ENCODE measurements at regions not wholly inside any gene's neighbourhood (a gene's known extent, or its start where the extent isn't known, plus 50 kb on each side); places are given as distances from the start of the nearest gene placed in this dataset.

DNA sequence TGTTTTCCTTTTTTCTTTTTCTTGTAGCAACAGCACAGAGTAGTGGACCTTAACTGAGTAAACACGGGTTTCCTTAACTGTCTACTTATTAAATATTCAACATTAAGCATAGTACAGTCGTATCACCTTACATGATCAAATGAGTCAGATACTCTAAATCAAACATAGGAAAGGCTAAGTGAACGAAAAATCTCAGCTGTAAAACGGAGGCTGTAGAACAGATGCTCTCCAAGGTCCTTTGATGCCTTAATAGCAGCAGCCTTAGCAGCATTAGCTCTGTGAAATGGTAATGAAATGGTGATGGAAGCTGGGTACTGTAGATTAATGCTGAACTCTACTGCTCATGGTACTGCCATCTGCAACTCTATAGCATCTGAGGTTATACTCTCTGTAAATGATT lies 1433.3 kb upstream of the C9orf72 start:
- Histone ChIP-seq H3K36me3 (ENCODE audit: control insufficient read depth in 3 of 3, insufficient read depth in 3 of 3, low read length in 3 of 3) (no peaks in the 10 kb centered on the region), H3K27ac (ENCODE audit: low read depth, low read length) (no peak overlapping the region), H3K4me3 (ENCODE audit: low read length in 3 of 3) (no peak overlapping the region), H3K27me3 (ENCODE audit: control insufficient read depth in 3 of 3, insufficient read depth in 3 of 3, low read length in 3 of 3) (no peaks in the 10 kb centered on the region), H3K9ac (ENCODE audit: low read depth in 1 of 3, low read length in 3 of 3) (no peak overlapping the region), H3K9me3 (ENCODE audit: control insufficient read depth in 3 of 3, low read length in 3 of 3) (no peaks in the 10 kb centered on the region), H3K4me1 (ENCODE audit: control insufficient read depth in 3 of 3, insufficient read depth in 3 of 3, low read length in 3 of 3) (no peaks in the 10 kb centered on the region)

DNA sequence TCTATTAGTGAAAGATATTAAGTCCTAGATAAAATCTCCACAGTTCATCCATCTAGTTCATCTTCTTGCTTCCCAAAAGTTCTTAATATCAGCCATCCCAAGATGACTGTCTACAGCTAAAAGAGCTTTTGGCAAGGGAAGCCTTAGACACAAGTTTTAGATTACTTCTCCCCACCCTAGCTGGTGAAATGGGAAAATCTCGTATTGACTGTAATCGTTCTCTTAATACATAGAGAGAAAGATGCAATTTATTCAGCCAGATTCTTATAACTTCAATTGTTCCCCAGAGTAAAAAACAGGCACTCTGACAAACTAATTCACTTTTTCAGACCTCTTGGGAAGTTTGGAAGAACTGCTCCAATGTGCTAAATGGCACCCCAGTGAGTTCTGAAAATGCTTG lies 1439.6 kb upstream of the C9orf72 start:
- Histone ChIP-seq H3K27me3 (ENCODE audit: control insufficient read depth in 3 of 3, insufficient read depth in 3 of 3, low read length in 3 of 3) (no peaks in the 10 kb centered on the region), H3K9me3 (ENCODE audit: control insufficient read depth in 3 of 3, low read length in 3 of 3) (no peaks in the 10 kb centered on the region), H3K9ac (ENCODE audit: low read depth in 1 of 3, low read length in 3 of 3) (no peak overlapping the region), H3K4me1 (ENCODE audit: control insufficient read depth in 3 of 3, insufficient read depth in 3 of 3, low read length in 3 of 3) (no peaks in the 10 kb centered on the region), H3K27ac (ENCODE audit: low read depth, low read length) (no peak overlapping the region), H3K4me3 (ENCODE audit: low read length in 3 of 3) (no peak overlapping the region), H3K36me3 (ENCODE audit: control insufficient read depth in 3 of 3, insufficient read depth in 3 of 3, low read length in 3 of 3) (no peaks in the 10 kb centered on the region)

DNA sequence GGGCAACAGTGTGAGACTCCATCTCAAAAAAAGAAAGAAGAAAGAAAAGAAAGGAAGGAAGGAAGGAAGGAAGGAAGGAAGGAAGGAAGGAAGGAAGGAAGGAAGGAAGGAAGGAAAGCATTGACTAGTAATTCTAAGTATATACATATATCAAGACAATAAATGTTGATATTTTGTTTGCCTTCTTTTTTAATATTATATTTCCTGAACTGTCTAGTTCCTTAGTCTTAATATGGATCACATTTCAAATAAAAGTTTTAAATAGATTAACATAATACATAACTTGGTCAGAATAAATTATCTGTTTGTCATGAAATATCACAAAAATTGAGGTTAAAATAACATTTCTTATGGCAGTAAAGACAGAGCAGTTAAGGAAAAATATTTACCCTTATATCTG lies 1448.4 kb upstream of the C9orf72 start:
- Histone ChIP-seq H3K9ac (ENCODE audit: low read depth in 1 of 3, low read length in 3 of 3) (no peak overlapping the region), H3K36me3 (ENCODE audit: control insufficient read depth in 3 of 3, insufficient read depth in 3 of 3, low read length in 3 of 3) (no peaks in the 10 kb centered on the region), H3K4me1 (ENCODE audit: control insufficient read depth in 3 of 3, insufficient read depth in 3 of 3, low read length in 3 of 3) (no peaks in the 10 kb centered on the region), H3K27ac (ENCODE audit: low read depth, low read length) (no peak overlapping the region), H3K27me3 (ENCODE audit: control insufficient read depth in 3 of 3, insufficient read depth in 3 of 3, low read length in 3 of 3) (no peaks in the 10 kb centered on the region), H3K4me3 (ENCODE audit: low read length in 3 of 3) (no peak overlapping the region), H3K9me3 (ENCODE audit: control insufficient read depth in 3 of 3, low read length in 3 of 3) (no peaks in the 10 kb centered on the region)

DNA sequence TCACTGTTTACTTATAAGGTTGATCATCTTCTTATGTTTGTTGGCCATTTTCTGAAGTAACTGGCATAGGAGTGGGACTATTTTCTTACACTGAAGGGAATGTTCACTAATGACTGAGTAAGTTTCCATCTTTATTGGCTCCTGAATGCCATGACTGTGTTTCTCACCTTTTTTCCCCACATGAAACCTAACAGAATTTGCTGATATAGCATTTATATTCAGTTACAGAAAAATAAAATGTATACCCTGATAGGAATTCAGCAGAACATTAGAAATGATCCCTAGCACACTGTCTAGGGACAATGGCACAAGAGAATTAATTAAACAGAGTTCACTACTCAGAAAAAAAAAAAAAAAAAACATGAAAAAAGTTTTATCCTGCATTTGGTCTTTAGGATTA lies 1465.1 kb upstream of the C9orf72 start:
- Histone ChIP-seq H3K4me3 (ENCODE audit: low read length in 3 of 3) (no peak overlapping the region), H3K4me1 (ENCODE audit: control insufficient read depth in 3 of 3, insufficient read depth in 3 of 3, low read length in 3 of 3) (no peaks in the 10 kb centered on the region), H3K36me3 (ENCODE audit: control insufficient read depth in 3 of 3, insufficient read depth in 3 of 3, low read length in 3 of 3) (no peaks in the 10 kb centered on the region), H3K9ac (ENCODE audit: low read depth in 1 of 3, low read length in 3 of 3) (no peak overlapping the region), H3K27ac (ENCODE audit: low read depth, low read length) (no peak overlapping the region), H3K27me3 (ENCODE audit: control insufficient read depth in 3 of 3, insufficient read depth in 3 of 3, low read length in 3 of 3) (no peaks in the 10 kb centered on the region), H3K9me3 (ENCODE audit: control insufficient read depth in 3 of 3, low read length in 3 of 3) (no peaks in the 10 kb centered on the region)

DNA sequence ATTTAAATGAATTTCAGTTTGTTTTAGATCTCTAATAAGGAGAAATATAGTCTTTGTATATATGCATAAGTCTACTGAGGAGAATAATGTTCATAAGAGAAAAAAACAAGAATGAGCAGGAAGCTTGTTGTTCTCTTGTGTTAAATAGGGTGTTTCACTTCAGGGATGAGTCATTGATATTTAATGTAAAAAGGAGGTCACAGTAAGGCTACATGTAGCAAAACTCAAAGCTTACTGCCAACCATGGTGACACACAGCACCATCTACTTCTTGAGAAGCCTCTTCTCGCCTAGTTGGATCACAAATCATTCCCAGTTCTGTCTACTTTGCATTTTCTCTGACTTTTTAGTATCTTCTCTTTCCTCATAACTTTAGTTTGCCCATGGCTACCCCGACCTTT lies 1466.0 kb upstream of the C9orf72 start:
- Histone ChIP-seq H3K27me3 (ENCODE audit: control insufficient read depth in 3 of 3, insufficient read depth in 3 of 3, low read length in 3 of 3) (no peaks in the 10 kb centered on the region), H3K27ac (ENCODE audit: low read depth, low read length) (no peak overlapping the region), H3K9ac (ENCODE audit: low read depth in 1 of 3, low read length in 3 of 3) (no peak overlapping the region), H3K36me3 (ENCODE audit: control insufficient read depth in 3 of 3, insufficient read depth in 3 of 3, low read length in 3 of 3) (no peaks in the 10 kb centered on the region), H3K4me1 (ENCODE audit: control insufficient read depth in 3 of 3, insufficient read depth in 3 of 3, low read length in 3 of 3) (no peaks in the 10 kb centered on the region), H3K4me3 (ENCODE audit: low read length in 3 of 3) (no peak overlapping the region), H3K9me3 (ENCODE audit: control insufficient read depth in 3 of 3, low read length in 3 of 3) (no peaks in the 10 kb centered on the region)

DNA sequence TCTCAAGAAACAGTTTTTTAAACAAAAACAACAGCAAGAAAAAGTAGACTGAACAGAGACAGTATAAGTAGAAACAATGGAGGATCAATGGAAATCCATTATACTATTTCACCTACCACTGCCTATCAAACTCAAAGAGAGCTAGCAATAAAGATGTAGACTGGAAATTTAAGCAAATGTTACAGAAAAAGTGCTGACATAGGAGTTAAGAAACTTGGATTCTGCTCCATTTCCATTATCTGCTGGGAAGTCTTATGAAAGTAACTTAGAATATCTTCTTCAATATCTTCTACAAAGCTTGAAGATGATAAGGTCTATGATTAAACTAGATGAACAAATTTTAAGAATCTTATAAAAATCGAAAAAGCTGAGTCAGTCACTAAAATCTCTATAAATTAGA lies 1469.8 kb upstream of the C9orf72 start:
- Histone ChIP-seq H3K4me3 (ENCODE audit: low read length in 3 of 3) (no peak overlapping the region), H3K9ac (ENCODE audit: low read depth in 1 of 3, low read length in 3 of 3) (no peak overlapping the region), H3K4me1 (ENCODE audit: control insufficient read depth in 3 of 3, insufficient read depth in 3 of 3, low read length in 3 of 3) (no peaks in the 10 kb centered on the region), H3K36me3 (ENCODE audit: control insufficient read depth in 3 of 3, insufficient read depth in 3 of 3, low read length in 3 of 3) (no peaks in the 10 kb centered on the region), H3K9me3 (ENCODE audit: control insufficient read depth in 3 of 3, low read length in 3 of 3) (no peaks in the 10 kb centered on the region), H3K27me3 (ENCODE audit: control insufficient read depth in 3 of 3, insufficient read depth in 3 of 3, low read length in 3 of 3) (no peaks in the 10 kb centered on the region), H3K27ac (ENCODE audit: low read depth, low read length) (no peak overlapping the region)

DNA sequence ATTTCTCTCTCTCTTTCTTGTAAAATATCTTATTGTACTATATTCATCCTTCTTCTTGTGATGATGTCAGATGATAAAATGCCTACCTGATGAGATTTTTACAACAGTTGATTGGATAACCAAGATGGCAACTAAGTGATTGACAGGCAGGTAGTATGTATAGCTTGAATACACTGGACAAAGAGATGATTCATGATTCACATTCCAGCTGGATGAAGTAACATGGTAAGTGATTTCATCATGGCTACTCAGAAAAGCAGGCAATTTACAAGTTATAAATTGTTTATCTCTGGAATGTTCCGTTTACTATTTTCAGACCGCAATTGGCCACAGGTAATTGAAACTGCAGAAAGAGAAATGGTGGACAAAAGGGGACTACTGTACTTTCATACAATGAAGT lies 1471.7 kb upstream of the C9orf72 start:
- no peak overlapping the region for H3K9ac ChIP-seq (ENCODE audit: low read depth in 1 of 3, low read length in 3 of 3)
- H3K36me3 ChIP-seq (ENCODE audit: control insufficient read depth in 3 of 3, insufficient read depth in 3 of 3, low read length in 3 of 3): no peaks in the 10 kb centered on the region
- H3K27ac ChIP-seq (ENCODE audit: low read depth, low read length): no peak overlapping the region
- H3K27me3 ChIP-seq (ENCODE audit: control insufficient read depth in 3 of 3, insufficient read depth in 3 of 3, low read length in 3 of 3): no peaks in the 10 kb centered on the region
- no peaks in the 10 kb centered on the region for H3K9me3 ChIP-seq (ENCODE audit: control insufficient read depth in 3 of 3, low read length in 3 of 3)
- no peaks in the 10 kb centered on the region for H3K4me1 ChIP-seq (ENCODE audit: control insufficient read depth in 3 of 3, insufficient read depth in 3 of 3, low read length in 3 of 3)
- no peak overlapping the region for H3K4me3 ChIP-seq (ENCODE audit: low read length in 3 of 3)

DNA sequence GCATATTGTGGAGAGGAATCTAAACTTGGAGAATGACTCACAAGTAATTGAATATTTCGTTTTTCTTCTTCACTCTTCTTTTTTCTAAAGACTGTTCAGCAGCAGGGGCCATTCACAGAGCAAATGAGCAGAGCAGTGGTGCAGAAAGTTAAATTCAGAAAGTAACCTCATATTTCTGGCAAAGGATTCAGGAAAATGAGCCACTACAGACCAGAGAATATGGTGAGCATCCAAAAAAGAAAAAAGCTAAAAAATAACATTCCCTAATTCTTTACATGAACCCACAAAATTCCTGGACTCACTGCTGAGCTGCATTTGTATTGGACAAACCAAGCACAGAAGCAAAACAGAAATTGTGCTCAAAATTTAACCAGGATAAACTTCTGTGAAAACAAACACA lies 1486.8 kb upstream of the C9orf72 start:
- Histone ChIP-seq H3K27ac (ENCODE audit: low read depth, low read length) (no peak overlapping the region), H3K27me3 (ENCODE audit: control insufficient read depth in 3 of 3, insufficient read depth in 3 of 3, low read length in 3 of 3) (no peaks in the 10 kb centered on the region), H3K4me1 (ENCODE audit: control insufficient read depth in 3 of 3, insufficient read depth in 3 of 3, low read length in 3 of 3) (no peaks in the 10 kb centered on the region), H3K4me3 (ENCODE audit: low read length in 3 of 3) (no peak overlapping the region), H3K36me3 (ENCODE audit: control insufficient read depth in 3 of 3, insufficient read depth in 3 of 3, low read length in 3 of 3) (no peaks in the 10 kb centered on the region), H3K9me3 (ENCODE audit: control insufficient read depth in 3 of 3, low read length in 3 of 3) (no peaks in the 10 kb centered on the region), H3K9ac (ENCODE audit: low read depth in 1 of 3, low read length in 3 of 3) (no peak overlapping the region)

DNA sequence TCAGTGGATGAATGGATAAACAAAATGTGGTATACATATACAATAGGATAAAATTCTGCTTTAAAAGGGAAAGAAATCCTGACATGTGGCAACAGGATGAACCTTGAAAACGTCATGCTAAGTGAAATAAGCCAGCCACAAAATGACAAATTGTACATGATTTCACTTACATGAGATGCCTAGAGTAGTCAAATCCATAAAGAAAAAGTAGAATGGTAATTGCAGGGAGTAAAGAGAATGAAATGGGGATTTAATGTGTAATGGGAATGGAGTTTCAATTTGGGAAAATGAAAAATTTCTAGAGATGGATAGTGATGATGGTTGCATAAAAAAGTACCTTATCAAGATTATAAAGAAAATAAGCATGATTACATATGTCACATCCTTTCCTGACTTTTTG lies 1489.2 kb upstream of the C9orf72 start:
- no peak overlapping the region for H3K4me3 ChIP-seq (ENCODE audit: low read length in 3 of 3)
- H3K27me3 ChIP-seq (ENCODE audit: control insufficient read depth in 3 of 3, insufficient read depth in 3 of 3, low read length in 3 of 3): no peaks in the 10 kb centered on the region
- no peak overlapping the region for H3K9ac ChIP-seq (ENCODE audit: low read depth in 1 of 3, low read length in 3 of 3)
- no peak overlapping the region for H3K27ac ChIP-seq (ENCODE audit: low read depth, low read length)
- H3K4me1 ChIP-seq (ENCODE audit: control insufficient read depth in 3 of 3, insufficient read depth in 3 of 3, low read length in 3 of 3): no peaks in the 10 kb centered on the region
- no peaks in the 10 kb centered on the region for H3K36me3 ChIP-seq (ENCODE audit: control insufficient read depth in 3 of 3, insufficient read depth in 3 of 3, low read length in 3 of 3)
- no peaks in the 10 kb centered on the region for H3K9me3 ChIP-seq (ENCODE audit: control insufficient read depth in 3 of 3, low read length in 3 of 3)

DNA sequence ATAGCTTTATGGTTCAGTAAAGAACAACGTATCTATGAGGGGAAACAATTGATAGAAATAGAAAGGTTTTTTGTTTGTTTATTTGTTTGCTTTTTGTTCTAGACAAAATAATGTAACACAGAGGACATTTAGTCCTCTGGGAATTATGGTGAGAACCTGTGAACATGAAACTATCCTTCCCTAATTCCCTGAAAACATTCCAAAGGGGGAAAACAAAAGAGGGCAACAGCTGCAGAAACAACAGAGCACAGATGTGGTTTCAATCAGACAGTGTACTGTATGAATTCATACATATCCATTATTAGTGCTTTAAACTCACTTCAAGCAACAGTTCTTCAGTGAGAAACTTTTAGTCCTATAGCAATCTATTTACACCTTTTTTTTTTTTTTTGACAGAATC lies 1489.8 kb upstream of the C9orf72 start:
- H3K4me3 ChIP-seq (ENCODE audit: low read length in 3 of 3): no peak overlapping the region
- no peaks in the 10 kb centered on the region for H3K9me3 ChIP-seq (ENCODE audit: control insufficient read depth in 3 of 3, low read length in 3 of 3)
- no peak overlapping the region for H3K9ac ChIP-seq (ENCODE audit: low read depth in 1 of 3, low read length in 3 of 3)
- H3K27me3 ChIP-seq (ENCODE audit: control insufficient read depth in 3 of 3, insufficient read depth in 3 of 3, low read length in 3 of 3): no peaks in the 10 kb centered on the region
- no peak overlapping the region for H3K27ac ChIP-seq (ENCODE audit: low read depth, low read length)
- no peaks in the 10 kb centered on the region for H3K36me3 ChIP-seq (ENCODE audit: control insufficient read depth in 3 of 3, insufficient read depth in 3 of 3, low read length in 3 of 3)
- no peaks in the 10 kb centered on the region for H3K4me1 ChIP-seq (ENCODE audit: control insufficient read depth in 3 of 3, insufficient read depth in 3 of 3, low read length in 3 of 3)

DNA sequence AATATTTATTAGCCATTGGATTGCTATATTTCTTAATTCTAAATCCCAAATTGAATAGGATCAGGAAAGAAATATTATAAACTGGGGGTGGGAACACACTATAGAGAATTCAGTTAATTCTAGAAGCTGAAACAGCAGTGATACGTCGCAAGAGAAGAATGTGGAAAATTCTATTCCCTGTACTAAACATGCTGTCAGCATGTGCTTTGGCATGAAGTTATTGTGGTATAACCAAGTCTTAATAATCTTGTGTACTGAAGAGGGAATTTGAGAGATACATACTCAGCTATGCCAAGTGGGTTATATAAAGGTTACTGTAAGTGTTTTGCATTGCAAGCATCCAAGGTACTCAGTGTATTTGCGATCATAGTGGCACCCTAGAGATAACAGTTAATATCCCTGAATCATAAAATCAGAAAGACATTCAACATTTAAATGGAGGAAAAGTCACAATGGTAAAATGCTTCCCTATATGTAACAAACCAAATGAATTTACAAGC lies 1492.9 kb upstream of the C9orf72 start:
- Histone ChIP-seq H3K4me1 (ENCODE audit: control insufficient read depth in 3 of 3, insufficient read depth in 3 of 3, low read length in 3 of 3) (no peaks in the 10 kb centered on the region), H3K4me3 (ENCODE audit: low read length in 3 of 3) (no peak overlapping the region), H3K27me3 (ENCODE audit: control insufficient read depth in 3 of 3, insufficient read depth in 3 of 3, low read length in 3 of 3) (no peaks in the 10 kb centered on the region), H3K36me3 (ENCODE audit: control insufficient read depth in 3 of 3, insufficient read depth in 3 of 3, low read length in 3 of 3) (no peaks in the 10 kb centered on the region), H3K27ac (ENCODE audit: low read depth, low read length) (no peak overlapping the region), H3K9me3 (ENCODE audit: control insufficient read depth in 3 of 3, low read length in 3 of 3) (no peaks in the 10 kb centered on the region), H3K9ac (ENCODE audit: low read depth in 1 of 3, low read length in 3 of 3) (no peak overlapping the region)

Data from skeletal muscle tissue (tissue), 3 donors.